MG63 (cell line): ENCODE measurements at regions not wholly inside any gene's neighbourhood (a gene's known extent, or its start where the extent isn't known, plus 50 kb on each side); places are given as distances from the start of the nearest gene placed in this dataset.
"Not testable (repeated sequence)": the region's sequence is repeated elsewhere in the genome, so short reads cannot be mapped to it uniquely, and the experiment has no call there.

Experiments used
- DNase-seq: peaks from one replicate; pipeline ENCODE4 v3.0.0-alpha.2; 2020
- H3K27me3 ChIP-seq: fragments of 250-450 bp; sonication (Bioruptor Pico); 2 replicates; pipeline ENCODE4 v1.5.1; 2020; ENCODE audit warnings: mild to moderate bottlenecking, moderate library complexity
- H3K36me3 ChIP-seq: fragments of 250-450 bp; sonication (Bioruptor Pico); 2 replicates; pipeline ENCODE4 v1.5.1; 2020; ENCODE audit warnings: mild to moderate bottlenecking, moderate library complexity
- H3K4me3 ChIP-seq: fragments of 250-450 bp; sonication (Bioruptor Pico); 2 replicates; pipeline ENCODE4 v1.5.1; 2020; ENCODE audit warnings: mild to moderate bottlenecking, moderate library complexity
- H3K9me3 ChIP-seq: fragments of 250-450 bp; sonication (Bioruptor Pico); 2 replicates; pipeline ENCODE4 v1.5.1; 2020; ENCODE audit warnings: mild to moderate bottlenecking, moderate library complexity

GRCh38 chr6:48389146-48390043 lies 278.4 kb upstream of the PTCHD4 start:
- no peaks in the 10 kb centered on the region for H3K36me3 ChIP-seq
- H3K4me3 ChIP-seq = no peak overlapping the region
- no peak for DNase-seq
- no peaks in the 10 kb centered on the region for H3K27me3 ChIP-seq
- no peaks in the 10 kb centered on the region; the same call in 1 of the 2 replicates for H3K9me3 ChIP-seq

GRCh38 chr6:48388044-48388443 lies 277.0 kb upstream of the PTCHD4 start:
- Histone ChIP-seq H3K9me3 (no peaks in the 10 kb centered on the region; the same call in 1 of the 2 replicates), H3K36me3 (no peaks in the 10 kb centered on the region), H3K27me3 (no peaks in the 10 kb centered on the region), H3K4me3 (no peak overlapping the region)
- DNase-seq = no peak

- H3K36me3 ChIP-seq = no peaks in the 10 kb centered on the region
- no peaks in the 10 kb centered on the region for H3K27me3 ChIP-seq
- no peak overlapping the region for H3K4me3 ChIP-seq
- H3K9me3 ChIP-seq = no peaks in the 10 kb centered on the region; the same call in none of the 2 replicates
- no peak for DNase-seq
These were observed 267.9 kb upstream of the PTCHD4 start for GRCh38 chr6:48378884-48379407.

DNA sequence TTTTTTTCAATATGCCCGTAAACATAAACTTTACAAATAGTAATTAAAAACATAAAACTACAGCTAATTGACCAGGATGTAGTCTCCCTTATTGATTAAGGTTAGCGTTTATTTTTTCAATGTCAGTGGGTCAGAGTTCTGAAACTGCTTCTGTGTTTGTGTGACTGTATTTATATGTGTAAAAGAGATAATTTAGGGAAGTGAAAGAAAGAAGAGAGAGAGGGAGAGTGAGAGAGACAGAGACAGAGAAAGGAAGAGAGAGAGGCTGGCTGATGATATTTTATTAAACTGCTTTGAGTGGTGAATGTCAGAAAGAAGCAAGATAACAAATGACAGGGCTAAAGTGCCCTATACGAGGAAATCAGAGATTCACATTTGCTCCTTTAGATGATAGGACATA lies 266.1 kb upstream of the PTCHD4 start:
- H3K27me3 ChIP-seq = no peaks in the 10 kb centered on the region
- DNase-seq = no peak
- no peak overlapping the region for H3K4me3 ChIP-seq
- no peaks in the 10 kb centered on the region for H3K36me3 ChIP-seq
- peaks cover under 1% of the 10 kb centered on the region for H3K9me3 ChIP-seq

- H3K4me3 ChIP-seq, H3K27me3 ChIP-seq, H3K9me3 ChIP-seq, H3K36me3 ChIP-seq, DNase-seq: not testable (repeated sequence)
These were observed 260.2 kb upstream of the PTCHD4 start for GRCh38 chr6:48371226-48371625.

DNA sequence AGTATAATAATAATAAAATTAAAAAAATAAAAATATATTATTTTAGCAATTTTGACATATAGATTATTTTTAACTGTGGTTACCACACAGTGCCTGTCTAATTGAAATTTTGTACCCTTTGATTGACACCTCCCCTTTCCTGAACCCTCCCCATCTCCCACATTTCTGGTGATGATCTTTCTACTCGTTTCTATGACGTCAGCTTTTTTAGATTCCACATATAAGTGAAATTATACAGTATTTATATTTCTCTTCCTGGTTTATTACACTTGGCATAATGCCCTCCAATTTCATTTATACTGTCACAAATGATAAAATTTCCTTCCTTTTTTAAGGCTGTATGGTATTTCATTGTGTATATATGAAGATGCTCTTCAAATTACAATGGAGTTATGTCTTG lies 258.1 kb upstream of the PTCHD4 start:
- 0 out of 2 replicates have a peak, but pooled peaks cover 3% of the 10 kb centered on the region for H3K9me3 ChIP-seq
- no peak for DNase-seq
- H3K36me3 ChIP-seq = no peaks in the 10 kb centered on the region
- H3K4me3 ChIP-seq = no peak overlapping the region
- H3K27me3 ChIP-seq = no peaks in the 10 kb centered on the region

- Histone ChIP-seq H3K27me3 (no peaks in the 10 kb centered on the region), H3K9me3 (no peaks in the 10 kb centered on the region)
- DNase-seq = no peak
These were observed 214.7 kb upstream of the PTCHD4 start for GRCh38 chr6:48325701-48326100.

DNA sequence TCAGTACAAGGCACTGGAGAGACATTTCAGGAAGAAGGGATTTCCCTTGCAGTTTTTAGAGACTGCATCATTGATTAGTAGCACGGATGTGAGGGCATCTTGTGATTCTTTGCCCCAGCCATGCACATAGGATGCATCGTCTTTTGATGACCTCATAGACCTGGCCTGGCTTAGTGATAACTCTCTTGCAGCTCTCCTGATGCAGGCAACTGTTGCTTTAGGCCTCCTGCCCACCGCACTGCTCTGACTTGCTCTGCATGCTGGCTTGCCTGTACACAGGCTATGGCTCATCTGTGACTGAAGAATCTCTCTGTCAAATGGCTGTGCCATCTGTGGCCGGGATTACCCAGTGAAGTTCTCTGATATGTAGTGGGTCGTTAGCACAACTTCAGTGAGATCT lies 207.7 kb upstream of the PTCHD4 start:
- no peaks in the 10 kb centered on the region for H3K27me3 ChIP-seq
- H3K4me3 ChIP-seq = no peak overlapping the region
- H3K9me3 ChIP-seq = no peaks in the 10 kb centered on the region
- no peaks in the 10 kb centered on the region for H3K36me3 ChIP-seq
- peak; percentile 9 for DNase-seq

More at GRCh38 chr6:48325701-48326100, 214.7 kb upstream of the PTCHD4 start:
- H3K4me3 ChIP-seq = no peak overlapping the region
- H3K36me3 ChIP-seq = no peaks in the 10 kb centered on the region

GRCh38 chr6:48315915-48316314 lies 204.9 kb upstream of the PTCHD4 start:
- Histone ChIP-seq H3K4me3 (no peak overlapping the region), H3K9me3 (no peaks in the 10 kb centered on the region), H3K36me3 (no peaks in the 10 kb centered on the region), H3K27me3 (no peaks in the 10 kb centered on the region)
- DNase-seq = no peak

DNA sequence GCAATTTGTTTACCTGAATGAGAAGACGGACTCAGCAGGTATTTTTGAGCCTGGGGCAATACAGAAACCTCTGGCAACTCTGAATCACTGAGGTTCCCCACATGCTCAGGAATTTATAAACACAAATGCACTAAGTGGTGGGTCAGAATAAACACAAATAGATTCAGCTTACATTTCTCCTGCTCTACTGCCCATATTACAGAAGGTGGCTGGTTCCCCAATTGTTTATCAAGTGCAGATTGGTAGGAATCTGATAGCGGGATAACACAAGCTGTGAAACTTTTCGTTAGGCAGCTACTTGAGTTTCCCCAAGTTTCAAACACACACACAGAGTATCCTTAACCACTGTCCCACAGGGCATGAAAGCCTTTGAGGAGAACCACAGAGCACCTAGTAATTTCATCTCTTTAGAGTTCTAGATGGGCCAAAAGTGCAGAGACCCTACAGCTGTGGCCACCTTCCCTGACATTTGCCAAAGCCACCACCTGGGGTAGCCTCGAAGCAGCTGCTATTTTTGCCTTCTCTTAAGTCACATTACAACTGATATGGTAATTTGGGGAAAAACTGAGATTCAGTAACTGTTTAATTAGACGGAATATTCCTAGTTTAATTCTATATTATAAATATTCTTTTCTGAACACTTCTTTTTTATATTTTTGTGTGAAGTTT lies 204.2 kb upstream of the PTCHD4 start:
- no peak overlapping the region for H3K4me3 ChIP-seq
- no peaks in the 10 kb centered on the region for H3K27me3 ChIP-seq
- H3K36me3 ChIP-seq = no peaks in the 10 kb centered on the region
- H3K9me3 ChIP-seq = no peaks in the 10 kb centered on the region
- no peak for DNase-seq

DNA sequence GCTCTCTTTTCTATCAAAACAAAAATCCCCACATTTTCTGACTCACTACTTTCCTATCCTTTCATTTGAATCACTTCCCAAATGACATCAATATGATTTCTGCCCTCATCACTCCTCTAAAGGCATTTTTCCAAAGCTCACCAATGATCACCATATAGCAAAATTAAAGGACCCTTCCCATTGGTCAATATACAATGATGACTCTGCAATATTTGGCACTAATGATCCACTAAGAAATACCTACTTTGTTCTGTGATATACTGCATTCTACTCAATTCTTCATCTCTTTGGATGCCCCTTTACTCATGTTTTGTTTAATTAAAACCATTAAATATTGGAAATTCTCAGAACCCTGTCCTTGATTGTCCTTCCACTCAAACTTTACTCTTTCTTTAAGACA lies 200.3 kb upstream of the PTCHD4 start:
- H3K9me3 ChIP-seq = no peaks in the 10 kb centered on the region
- H3K36me3 ChIP-seq = no peaks in the 10 kb centered on the region
- no peak overlapping the region for H3K4me3 ChIP-seq
- no peak for DNase-seq
- no peaks in the 10 kb centered on the region for H3K27me3 ChIP-seq

DNA sequence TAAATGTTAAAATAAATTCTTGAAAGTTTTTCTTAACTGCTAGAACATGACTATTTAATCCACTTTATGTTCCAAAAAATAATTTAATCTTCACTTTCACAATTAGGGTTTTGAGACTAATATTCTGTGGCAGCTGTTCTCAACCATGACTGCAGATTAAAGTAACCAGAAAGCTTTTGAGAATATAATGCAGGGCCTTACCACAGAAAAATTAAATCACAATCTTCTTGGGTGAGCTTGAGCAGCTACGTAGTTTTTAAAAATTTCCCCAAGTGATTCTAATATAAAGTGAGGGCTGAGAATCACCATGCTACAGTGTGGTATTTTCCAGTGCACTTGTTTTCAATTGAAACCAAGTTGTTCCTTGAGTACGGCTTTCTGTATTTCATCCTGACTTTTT lies 196.6 kb upstream of the PTCHD4 start:
- H3K4me3 ChIP-seq = no peak overlapping the region
- no peak for DNase-seq
- H3K9me3 ChIP-seq = peaks cover 12% of the 10 kb centered on the region
- no peaks in the 10 kb centered on the region for H3K36me3 ChIP-seq
- no peaks in the 10 kb centered on the region for H3K27me3 ChIP-seq

- DNase-seq = no peak
- no peaks in the 10 kb centered on the region for H3K27me3 ChIP-seq
- peaks cover 4% of the 10 kb centered on the region; the same call in 1 of the 2 replicates for H3K9me3 ChIP-seq
- H3K36me3 ChIP-seq = no peaks in the 10 kb centered on the region
- H3K4me3 ChIP-seq = no peak overlapping the region
These were observed 179.6 kb upstream of the PTCHD4 start for GRCh38 chr6:48290595-48290994.

- no peak for DNase-seq
- Histone ChIP-seq H3K36me3 (no peaks in the 10 kb centered on the region), H3K4me3 (no peak overlapping the region), H3K9me3 (peaks cover 9% of the 10 kb centered on the region), H3K27me3 (no peaks in the 10 kb centered on the region)
These were observed 178.8 kb upstream of the PTCHD4 start for GRCh38 chr6:48289841-48290240.

GRCh38 chr6:48281217-48281616 lies 170.2 kb upstream of the PTCHD4 start:
- no peak overlapping the region for H3K4me3 ChIP-seq
- DNase-seq = no peak
- no peaks in the 10 kb centered on the region for H3K36me3 ChIP-seq
- no peaks in the 10 kb centered on the region for H3K27me3 ChIP-seq
- peaks cover 9% of the 10 kb centered on the region for H3K9me3 ChIP-seq

DNA sequence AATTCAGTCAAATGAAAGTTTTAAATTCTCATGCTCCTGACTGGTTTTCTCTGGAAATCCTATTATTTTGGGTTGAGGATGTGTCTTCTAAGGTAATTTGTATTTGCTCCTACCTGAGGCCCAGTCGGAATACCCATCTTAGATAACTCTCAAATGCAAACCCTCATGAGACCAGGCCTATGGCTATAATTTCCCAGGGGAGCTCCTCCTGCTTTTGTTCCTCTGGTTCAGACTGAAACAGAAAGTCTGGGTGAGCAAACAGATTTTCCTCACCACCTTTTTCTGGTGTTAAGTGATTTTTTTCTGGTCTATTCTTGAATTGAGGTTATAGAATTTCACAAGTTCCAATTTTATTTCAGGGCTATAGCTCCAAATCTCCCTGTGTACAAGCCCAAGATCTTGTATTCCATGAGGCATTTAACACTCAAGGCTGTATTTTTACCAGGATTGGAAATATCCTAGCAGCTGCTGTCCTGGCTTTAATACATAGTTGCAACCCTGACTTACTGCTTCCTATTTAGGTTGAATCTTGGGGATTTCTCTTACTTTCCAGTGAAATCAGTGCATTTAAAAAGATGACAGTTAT lies 169.1 kb upstream of the PTCHD4 start:
- Histone ChIP-seq H3K9me3 (peaks cover under 1% of the 10 kb centered on the region), H3K36me3 (no peaks in the 10 kb centered on the region), H3K4me3 (no peak overlapping the region), H3K27me3 (no peaks in the 10 kb centered on the region)
- DNase-seq = no peak

DNA sequence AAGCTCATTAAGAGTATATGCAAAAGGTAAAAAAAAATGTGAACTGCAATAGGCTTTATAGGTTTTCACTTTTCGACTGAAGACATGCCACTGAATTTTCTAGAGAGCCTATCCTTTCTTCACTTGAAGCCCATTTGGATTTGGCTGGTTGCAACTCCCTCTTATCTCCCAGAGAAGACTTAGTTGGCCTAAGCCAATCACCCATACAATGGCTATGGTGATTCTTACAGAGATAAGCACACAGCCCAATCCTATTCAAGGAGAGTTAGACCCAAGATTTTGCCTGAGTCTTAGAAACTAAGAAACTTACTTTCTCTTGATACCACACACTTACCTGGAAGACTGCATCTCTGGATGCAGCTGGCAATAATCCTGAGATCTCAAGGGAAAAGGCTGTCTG lies 167.3 kb upstream of the PTCHD4 start:
- H3K36me3 ChIP-seq = no peaks in the 10 kb centered on the region
- DNase-seq = no peak
- H3K27me3 ChIP-seq = no peaks in the 10 kb centered on the region
- no peaks in the 10 kb centered on the region for H3K9me3 ChIP-seq
- H3K4me3 ChIP-seq = no peak overlapping the region
